HG03432 (cell line): ENCODE measurements at regions not wholly inside any gene's neighbourhood (a gene's known extent, or its start where the extent isn't known, plus 50 kb on each side); places are given as distances from the start of the nearest gene placed in this dataset.
"Not testable (repeated sequence)": the region's sequence is repeated elsewhere in the genome, so short reads cannot be mapped to it uniquely, and the experiment has no call there.

ENCODE experiments used
- ATAC-seq: cut with Tn5 transposase; IDR thresholded peaks from one replicate; pipeline ENCODE4 v1.9.1; 2021; ENCODE audit warnings: mild to moderate bottlenecking, moderate library complexity; ENCODE audit not compliant: unreplicated experiment

GRCh38 chr20:63145156-63145555 lies 70.8 kb downstream of the YTHDF1 start:
- ATAC-seq: no peak

GRCh38 chr20:63142933-63143332 lies 73.0 kb downstream of the YTHDF1 start:
- ATAC-seq: no peak

- ATAC-seq: no peak
Measured at GRCh38 chr20:63141531-63141930, 74.4 kb downstream of the YTHDF1 start.

GRCh38 chr20:63140514-63141433 lies 75.2 kb downstream of the YTHDF1 start:
- no peak for ATAC-seq

GRCh38 chr20:63139837-63140236 lies 76.1 kb downstream of the YTHDF1 start:
- ATAC-seq: no peak

- no peak for ATAC-seq
Measured at GRCh38 chr20:63139356-63139755, 76.6 kb downstream of the YTHDF1 start.

- ATAC-seq: no peak
Measured at GRCh38 chr20:63138855-63139341, 77.0 kb downstream of the YTHDF1 start.

- no peak for ATAC-seq
Measured at GRCh38 chr20:63137851-63138415, 78.0 kb downstream of the YTHDF1 start.

GRCh38 chr20:63136296-63136695 lies 79.6 kb downstream of the YTHDF1 start:
- no peak for ATAC-seq

- no peak for ATAC-seq
Measured at GRCh38 chr20:63135411-63135810, 80.5 kb downstream of the YTHDF1 start.

- ATAC-seq: not testable (repeated sequence)
Measured at GRCh38 chr20:63134711-63135361, 81.1 kb downstream of the YTHDF1 start.

GRCh38 chr20:63134201-63134612 lies 81.7 kb downstream of the YTHDF1 start:
- no peak for ATAC-seq

- ATAC-seq: no peak
Measured at GRCh38 chr20:63133481-63134091, 82.3 kb downstream of the YTHDF1 start.

GRCh38 chr20:63132715-63133471 lies 83.0 kb downstream of the YTHDF1 start:
- ATAC-seq: no peak

- ATAC-seq: no peak
Measured at GRCh38 chr20:63132131-63132714, 83.7 kb downstream of the YTHDF1 start.

GRCh38 chr20:63130658-63131577 lies 85.0 kb downstream of the YTHDF1 start:
- ATAC-seq: no peak

- no peak for ATAC-seq
Measured at GRCh38 chr20:63129991-63130657, 85.8 kb downstream of the YTHDF1 start.

- no peak for ATAC-seq
Measured at GRCh38 chr20:63129376-63129965, 86.5 kb downstream of the YTHDF1 start.
